H1 (cell line): ENCODE measurements at regions not wholly inside any gene's neighbourhood (a gene's known extent, or its start where the extent isn't known, plus 50 kb on each side); places are given as distances from the start of the nearest gene placed in this dataset.
"Not testable (repeated sequence)": the region's sequence is repeated elsewhere in the genome, so short reads cannot be mapped to it uniquely, and the experiment has no call there.

Source experiments
- CTCF ChIA-PET: fragments of 300-600 bp; sonication (Branson Sonifier 250); formaldehyde crosslinking; loops from one replicate; lab custom pipeline; 2021; ENCODE audit not compliant: partially characterized antibody; lab: Charles Lee
- POLR2A ChIA-PET: fragments of 300-600 bp; sonication (Branson Sonifier 250); formaldehyde crosslinking; loops from one replicate; lab custom pipeline; 2021; ENCODE audit warnings: inconsistent platforms; ENCODE audit not compliant: partially characterized antibody; lab: Charles Lee
- DNase-seq, 2 experiments: peaks; one replicate each; pipeline versions ENCODE4 v3.0.0 to v3.0.0-alpha.2; 2010 to 2022; ENCODE audit warnings: low spot score in 2 of 2, low read depth in 1 of 2, mixed read lengths in 1 of 2
- FAIRE-seq: peaks from 2 replicates; lab custom pipeline; 2011; peaks lifted over from hg19 to GRCh38; lab: Jason Lieb, UNC
- H2AFZ ChIP-seq: 2 replicates; pipeline ENCODE4 v1.8.1; 2012; ENCODE audit warnings: low read length, inconsistent platforms
- H2AK5ac ChIP-seq: 2 replicates; pipeline ENCODE4 v1.6.1; 2013; ENCODE audit warnings: low read depth, low read length
- H2BK120ac ChIP-seq: replicated peaks from 2 replicates; pipeline ENCODE3; 2013; ENCODE audit warnings: low read depth, low read length, inconsistent platforms
- H2BK12ac ChIP-seq: 2 replicates; pipeline ENCODE4 v1.6.1; 2013; ENCODE audit warnings: low read depth, low read length
- H2BK15ac ChIP-seq: 2 replicates; pipeline ENCODE4 v1.6.1; 2013; ENCODE audit warnings: low read length
- H2BK20ac ChIP-seq: 2 replicates; pipeline ENCODE4 v1.6.1; 2013; ENCODE audit warnings: low read length
- H2BK5ac ChIP-seq: 2 replicates; pipeline ENCODE4 v1.6.1; 2013; ENCODE audit warnings: low read depth, low read length
- H3K14ac ChIP-seq: 2 replicates; pipeline ENCODE4 v1.6.1; 2013; ENCODE audit warnings: inconsistent platforms; ENCODE audit not compliant: insufficient read length
- H3K18ac ChIP-seq: 2 replicates; pipeline ENCODE4 v1.6.1; 2013; ENCODE audit warnings: low read length; ENCODE audit errors: extremely low read depth
- H3K23ac ChIP-seq: 2 replicates; pipeline ENCODE4 v1.6.1; 2013; ENCODE audit warnings: inconsistent platforms; ENCODE audit not compliant: insufficient read length
- H3K23me2 ChIP-seq: 2 replicates; pipeline ENCODE4 v1.6.1; 2013; ENCODE audit warnings: low read depth, low read length
- H3K27ac ChIP-seq: 2 replicates; pipeline ENCODE4 v1.6.1; 2011; ENCODE audit warnings: low read depth, low read length, inconsistent platforms
- H3K27me3 ChIP-seq, 4 experiments: replicated peaks in 1 of 4; 1 replicate in 1 of 4; 2 replicates in 3 of 4; pipeline versions ENCODE4 v1.6.1 to v1.8.1; 2011 to 2013; ENCODE audit warnings: low read length in 3 of 4, mild to moderate bottlenecking in 3 of 4, inconsistent platforms in 2 of 4, mixed read lengths in 2 of 4, moderate library complexity in 1 of 4; ENCODE audit not compliant: control insufficient read depth in 3 of 4, insufficient read depth in 3 of 4; ENCODE audit errors: extremely low read depth in 1 of 4
- H3K36me3 ChIP-seq, 4 experiments: 2 replicates each; pipeline versions ENCODE4 v1.6.1 to v1.8.1; 2011 to 2013; ENCODE audit warnings: mild to moderate bottlenecking in 4 of 4, low read length in 3 of 4, moderate library complexity in 2 of 4, control low read depth in 1 of 4, inconsistent platforms in 1 of 4; ENCODE audit not compliant: insufficient read depth in 4 of 4, control insufficient read depth in 2 of 4
- H3K4ac ChIP-seq: replicated peaks from 2 replicates; pipeline ENCODE3; 2013; ENCODE audit warnings: low read length, low read depth, mixed read lengths, inconsistent platforms; ENCODE audit not compliant: insufficient read length
- H3K4me1 ChIP-seq, 4 experiments: replicated peaks in 1 of 4; 1 replicate in 1 of 4; 2 replicates in 3 of 4; pipeline versions ENCODE4 v1.6.1 to v1.8.1; 2011 to 2013; ENCODE audit warnings: low read length in 3 of 4, inconsistent platforms in 2 of 4, mixed read lengths in 1 of 4; ENCODE audit not compliant: insufficient read depth in 4 of 4, control insufficient read depth in 3 of 4
- H3K4me2 ChIP-seq, 2 experiments: 2 replicates each; pipeline versions ENCODE4 v1.6.1 to v1.8.1; 2011 to 2013; ENCODE audit warnings: low read depth in 2 of 2, low read length in 2 of 2, control low read depth in 1 of 2, inconsistent platforms in 1 of 2, mild to moderate bottlenecking in 1 of 2; ENCODE audit not compliant: insufficient read depth in 1 of 2
- H3K4me3 ChIP-seq, 4 experiments: fragments of 200-600, 300-600 bp in 1 of 4; sonication (generic), shearing (Covaris generic), sonication (Bioruptor Twin) in 1 of 4; 2 replicates each; pipeline versions ENCODE4 v1.5.1 to v1.8.1; 2011 to 2016; ENCODE audit warnings: low read length in 4 of 4, low read depth in 3 of 4, control low read depth in 2 of 4, inconsistent platforms in 2 of 4, mild to moderate bottlenecking in 2 of 4, mixed read lengths in 1 of 4, moderate library complexity in 1 of 4; ENCODE audit not compliant: insufficient read depth in 2 of 4; ENCODE audit errors: extremely low read depth in 1 of 4
- H3K56ac ChIP-seq: replicated peaks from 2 replicates; pipeline ENCODE3; 2013; ENCODE audit warnings: low read depth, mild to moderate bottlenecking, mixed read lengths, low read length, inconsistent platforms; ENCODE audit not compliant: insufficient read length
- H3K79me1 ChIP-seq: 2 replicates; pipeline ENCODE4 v1.6.1; 2013; ENCODE audit warnings: low read depth, low read length, control low read depth
- H3K79me2 ChIP-seq, 2 experiments: 2 replicates each; pipeline versions ENCODE4 v1.6.1 to v1.8.1; 2012 to 2013; ENCODE audit warnings: low read length in 2 of 2, mild to moderate bottlenecking in 2 of 2, inconsistent platforms in 1 of 2; ENCODE audit not compliant: insufficient read depth in 2 of 2, control insufficient read depth in 1 of 2
- H3K9ac ChIP-seq, 4 experiments: replicated peaks in 1 of 4; 1 replicate in 1 of 4; 2 replicates in 3 of 4; pipeline versions ENCODE4 v1.6.1 to v1.8.1; 2011 to 2013; ENCODE audit warnings: low read depth in 3 of 4, low read length in 3 of 4, control low read depth in 2 of 4, mild to moderate bottlenecking in 2 of 4, moderate library complexity in 2 of 4, inconsistent platforms in 1 of 4; ENCODE audit errors: extremely low read depth in 1 of 4
- H3K9me3 ChIP-seq, 2 experiments: 2 replicates each; pipeline versions ENCODE4 v1.6.1 to v1.8.1; 2012 to 2013; ENCODE audit warnings: mild to moderate bottlenecking in 2 of 2, moderate library complexity in 2 of 2, control low read depth in 1 of 2, inconsistent platforms in 1 of 2, low read depth in 1 of 2, low read length in 1 of 2, mixed read lengths in 1 of 2; ENCODE audit not compliant: insufficient read depth in 2 of 2
- H4K20me1 ChIP-seq, 2 experiments: replicated peaks in 1 of 2; 2 replicates each; pipeline versions ENCODE3 to v1.8.1; 2011 to 2013; ENCODE audit warnings: inconsistent platforms in 2 of 2, low read length in 2 of 2, mild to moderate bottlenecking in 1 of 2; ENCODE audit not compliant: insufficient read depth in 2 of 2, control insufficient read depth in 1 of 2
- H4K5ac ChIP-seq: 2 replicates; pipeline ENCODE4 v1.6.1; 2013; ENCODE audit warnings: low read length, low read depth, mixed read lengths, inconsistent platforms; ENCODE audit not compliant: insufficient read length
- H4K8ac ChIP-seq: 2 replicates; pipeline ENCODE4 v1.8.0; 2013; ENCODE audit warnings: mild to moderate bottlenecking, moderate library complexity, low read length, inconsistent platforms; ENCODE audit not compliant: insufficient read depth; ENCODE audit errors: extremely low read depth
- H4K91ac ChIP-seq: replicated peaks from 2 replicates; pipeline ENCODE3; 2013; ENCODE audit warnings: low read length, mixed read lengths, inconsistent platforms; ENCODE audit not compliant: insufficient read length
- ASH2L ChIP-seq: fragments of 200-600, 300-600 bp; sonication (generic); IDR thresholded peaks from one replicate; pipeline ENCODE4 v1.7.1; 2017; ENCODE audit warnings: low read length
- BCL11A ChIP-seq, 2 experiments: IDR thresholded peaks; one replicate each; pipeline ENCODE4 v1.6.1; 2011; ENCODE audit warnings: low read depth in 2 of 2, low read length in 2 of 2, mild to moderate bottlenecking in 2 of 2
- CBX5 ChIP-seq: fragments of 300-800, 300-1000 bp; sonication (generic); IDR thresholded peaks from 2 replicates; pipeline ENCODE4 v1.7.1; 2016; ENCODE audit warnings: antibody characterized with exemption, low read length, low read depth
- CBX8 ChIP-seq: fragments of 300-800, 300-1000 bp; sonication (generic); IDR thresholded peaks from 2 replicates; pipeline ENCODE4 v1.7.1; 2016; ENCODE audit warnings: low read depth, low read length, borderline replicate concordance
- CHD1 ChIP-seq: IDR thresholded peaks from 2 replicates; pipeline ENCODE4 v1.6.1; 2012; ENCODE audit warnings: low read depth, low read length, improper control_type of control experiment
- CTBP2 ChIP-seq: IDR thresholded peaks from 2 replicates; pipeline ENCODE4 v1.7.0; 2011; ENCODE audit warnings: borderline replicate concordance, mild to moderate bottlenecking, moderate library complexity, mixed read lengths, low read length; ENCODE audit not compliant: insufficient read depth, insufficient read length
- JUN ChIP-seq: IDR thresholded peaks from 2 replicates; pipeline ENCODE4 v1.6.1; 2011; ENCODE audit warnings: low read depth, mild to moderate bottlenecking, improper control_type of control experiment, low read length
- NRF1 ChIP-seq: IDR thresholded peaks from 2 replicates; pipeline ENCODE4 v1.6.1; 2011; ENCODE audit warnings: mild to moderate bottlenecking, low read depth, low read length, improper control_type of control experiment
- RBBP5 ChIP-seq: IDR thresholded peaks from 2 replicates; pipeline ENCODE4 v1.7.1; 2012; ENCODE audit warnings: low read depth, mild to moderate bottlenecking, inconsistent platforms, low read length, moderate library complexity, borderline replicate concordance
- TF ChIP-seq, protein P1 (sequence below): IDR thresholded peaks from 2 replicates; pipeline ENCODE4 v1.6.1; 2011; ENCODE audit warnings: low read depth, mild to moderate bottlenecking, low read length; ENCODE audit not compliant: insufficient read depth
- TF ChIP-seq, protein P2 (sequence below): IDR thresholded peaks from 2 replicates; pipeline ENCODE4 v1.6.1; 2012; ENCODE audit warnings: low read length, inconsistent platforms

- TF ChIP-seq CBX8 (no peak), RBBP5 (no peak), CHD1 (no peak), CTBP2 (no peak), JUN (no peak), BCL11A (IDR thresholded peaks at IDR 0.05; ENCODE audit: low read depth in 2 of 2, low read length in 2 of 2) (no peak), CBX5 (no peak), NRF1 (no peak), ASH2L (no peak)
- TF ChIP-seq, protein P1, sequence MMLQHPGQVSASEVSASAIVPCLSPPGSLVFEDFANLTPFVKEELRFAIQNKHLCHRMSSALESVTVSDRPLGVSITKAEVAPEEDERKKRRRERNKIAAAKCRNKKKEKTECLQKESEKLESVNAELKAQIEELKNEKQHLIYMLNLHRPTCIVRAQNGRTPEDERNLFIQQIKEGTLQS: no peak
- TF ChIP-seq, protein P2, sequence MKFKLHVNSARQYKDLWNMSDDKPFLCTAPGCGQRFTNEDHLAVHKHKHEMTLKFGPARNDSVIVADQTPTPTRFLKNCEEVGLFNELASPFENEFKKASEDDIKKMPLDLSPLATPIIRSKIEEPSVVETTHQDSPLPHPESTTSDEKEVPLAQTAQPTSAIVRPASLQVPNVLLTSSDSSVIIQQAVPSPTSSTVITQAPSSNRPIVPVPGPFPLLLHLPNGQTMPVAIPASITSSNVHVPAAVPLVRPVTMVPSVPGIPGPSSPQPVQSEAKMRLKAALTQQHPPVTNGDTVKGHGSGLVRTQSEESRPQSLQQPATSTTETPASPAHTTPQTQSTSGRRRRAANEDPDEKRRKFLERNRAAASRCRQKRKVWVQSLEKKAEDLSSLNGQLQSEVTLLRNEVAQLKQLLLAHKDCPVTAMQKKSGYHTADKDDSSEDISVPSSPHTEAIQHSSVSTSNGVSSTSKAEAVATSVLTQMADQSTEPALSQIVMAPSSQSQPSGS: no peak
Measured at GRCh38 chr6:5876076-5876475, 130.6 kb downstream of the NRN1 start (continued).

DNA sequence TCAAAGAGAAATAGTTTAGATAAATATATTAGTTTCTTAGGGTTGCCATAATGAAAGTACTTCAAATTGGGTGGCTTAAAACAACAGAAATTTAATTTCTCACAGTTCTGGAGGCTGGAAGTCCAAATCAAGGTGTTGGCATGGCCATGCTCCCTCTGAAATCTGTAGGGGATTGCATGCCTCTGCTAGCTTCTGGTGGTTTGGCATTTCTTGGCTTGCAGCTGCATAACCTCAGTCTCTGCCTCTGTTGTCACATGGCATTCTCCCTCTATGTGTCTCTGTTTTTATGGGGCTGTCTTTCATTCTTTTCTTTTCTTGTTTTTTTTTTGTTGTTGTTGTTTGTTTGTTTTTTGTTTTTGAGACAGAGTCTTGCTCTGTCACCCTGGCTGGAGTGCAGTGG, 132.7 kb downstream of the NRN1 start:
- FAIRE-seq, H3K14ac ChIP-seq, H3K4me1 ChIP-seq, H3K23me2 ChIP-seq, H2AFZ ChIP-seq, H3K36me3 ChIP-seq, H3K4me2 ChIP-seq, H2BK5ac ChIP-seq, POLR2A ChIA-PET, H3K4me3 ChIP-seq, H2BK12ac ChIP-seq, H3K9me3 ChIP-seq, DNase-seq, H3K4ac ChIP-seq, H2AK5ac ChIP-seq, H3K23ac ChIP-seq, H3K27ac ChIP-seq, H3K56ac ChIP-seq, H4K91ac ChIP-seq, H4K20me1 ChIP-seq, H2BK20ac ChIP-seq, H2BK15ac ChIP-seq, H3K18ac ChIP-seq, H2BK120ac ChIP-seq, H3K9ac ChIP-seq, H3K79me2 ChIP-seq, CTCF ChIA-PET, H3K79me1 ChIP-seq, H3K27me3 ChIP-seq, H4K5ac ChIP-seq, H4K8ac ChIP-seq: not testable (repeated sequence)
